DMS 273 (cell line): ENCODE measurements at regions not wholly inside any gene's neighbourhood (a gene's known extent, or its start where the extent isn't known, plus 50 kb on each side); places are given as distances from the start of the nearest gene placed in this dataset.
A peak's percentile ranks its signal among the peaks of the same experiment; 100 is the strongest.
"Not testable (repeated sequence)": the region's sequence is repeated elsewhere in the genome, so short reads cannot be mapped to it uniquely, and the experiment has no call there.

Source experiments
- DNase-seq: peaks from one replicate; lab custom pipeline; 2025; ENCODE audit not compliant: unreplicated experiment; lab: John Stamatoyannopoulos, UW

DNA sequence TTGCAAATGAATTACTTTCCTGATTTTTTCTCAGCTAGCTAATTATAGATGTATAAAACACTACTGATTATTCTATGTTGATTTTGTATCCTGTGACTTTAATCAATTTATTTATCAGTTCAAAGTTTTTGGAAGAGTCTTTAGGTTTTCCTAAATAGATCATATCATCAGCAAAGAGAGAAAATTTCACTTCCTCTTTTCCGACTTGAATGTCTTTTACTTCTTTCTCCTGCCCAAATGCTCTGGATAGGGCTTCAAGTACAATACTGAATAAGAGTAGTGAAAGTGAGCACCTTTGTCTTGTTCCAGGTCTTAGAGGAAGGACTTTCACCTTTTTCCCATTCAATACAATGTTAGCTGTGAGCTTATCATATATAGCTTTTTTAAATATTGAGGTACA lies 417.9 kb downstream of the PDGFC start:
- DNase-seq: no peak

DNA sequence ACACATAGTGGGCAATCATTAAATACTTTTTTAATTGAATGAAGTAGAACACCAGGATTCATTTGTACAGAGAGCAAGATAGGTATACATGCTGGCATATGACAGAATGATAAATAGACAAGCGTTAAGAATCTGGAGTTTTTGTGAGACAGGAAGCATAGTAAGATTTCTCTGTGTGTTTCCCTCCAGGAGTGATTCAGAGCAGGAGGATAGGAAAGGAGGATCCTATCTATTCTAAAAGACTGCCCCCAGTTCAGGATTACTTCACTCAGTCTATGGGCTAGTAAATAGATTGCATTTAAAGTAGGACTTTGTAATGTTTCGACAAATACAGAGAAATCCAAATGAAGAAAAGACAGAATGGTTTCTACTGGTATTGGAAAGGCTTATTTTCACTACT lies 423.7 kb downstream of the PDGFC start:
- no peak for DNase-seq

DNA sequence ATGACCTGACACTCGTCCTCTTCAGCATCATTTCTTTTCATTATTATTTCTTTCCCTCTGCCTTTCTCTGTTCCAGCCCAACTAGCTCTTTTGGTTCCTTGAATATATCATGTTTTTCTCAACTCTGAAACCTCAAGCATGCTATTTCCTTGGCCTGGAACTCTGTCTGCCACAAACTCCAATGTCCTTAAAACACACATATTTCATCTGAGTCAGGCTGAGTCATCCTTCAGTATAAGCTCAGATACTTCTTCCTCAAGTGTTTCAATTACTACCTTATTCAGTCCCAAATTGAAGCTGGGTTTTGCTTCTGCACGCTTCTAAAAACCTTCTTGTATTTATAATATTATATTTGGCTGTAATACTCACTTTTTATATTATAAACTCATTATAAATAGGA lies 424.2 kb downstream of the PDGFC start:
- no peak for DNase-seq

DNA sequence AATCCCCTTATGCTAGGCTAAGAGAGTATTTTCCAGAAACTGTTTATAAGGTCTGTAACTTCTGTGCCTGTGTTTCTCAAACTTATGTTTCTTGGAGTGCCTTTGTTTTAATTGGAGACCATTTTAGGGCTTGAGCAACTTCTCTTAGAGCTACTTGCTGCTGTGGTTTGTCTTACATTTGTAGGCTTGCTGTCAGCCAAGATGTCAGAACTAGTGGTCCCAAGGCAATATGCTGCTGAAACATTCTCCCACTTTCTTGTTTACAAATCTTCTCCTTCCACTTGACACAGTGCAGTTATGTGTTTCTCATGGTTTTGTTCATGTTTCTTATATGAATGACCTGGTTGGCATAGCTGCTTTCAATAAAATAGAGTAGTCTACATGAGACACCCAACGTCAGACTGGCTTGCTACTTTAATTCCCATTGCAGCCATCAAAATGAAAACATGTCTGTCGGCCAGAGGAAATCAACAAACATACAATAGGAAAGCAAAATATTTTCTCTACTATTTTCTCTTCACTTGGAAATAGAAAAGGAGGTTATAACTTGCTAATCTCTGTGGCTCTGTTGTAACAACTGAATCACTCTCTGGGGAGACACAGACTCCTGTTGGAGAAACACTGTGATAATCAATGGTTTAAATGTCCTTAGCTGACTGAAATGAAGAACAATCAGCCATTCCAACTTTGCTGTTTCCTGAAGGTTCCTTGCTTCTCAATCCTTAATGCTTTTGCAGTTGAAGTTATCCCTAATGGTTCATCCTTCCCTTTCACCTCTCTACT lies 426.4 kb downstream of the PDGFC start:
- DNase-seq: no peak

DNA sequence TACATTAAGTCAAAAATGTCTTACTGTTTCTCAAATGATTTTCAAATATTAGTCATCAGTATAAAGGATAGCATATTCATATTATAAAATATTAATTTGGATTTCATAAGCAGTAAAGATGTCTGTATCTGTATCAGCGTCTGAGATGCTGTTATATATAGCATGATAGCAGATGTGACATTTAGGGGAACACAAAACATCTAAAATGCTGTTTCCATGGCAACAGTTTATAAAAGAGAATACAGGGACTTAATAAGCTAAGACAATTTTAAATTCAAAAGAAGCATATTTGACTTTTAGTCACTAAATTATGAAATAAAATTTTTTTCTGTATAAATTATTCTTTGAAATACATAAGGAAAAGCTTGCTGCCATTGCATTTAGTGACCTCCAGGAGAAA lies 432.2 kb downstream of the PDGFC start:
- DNase-seq: peak; percentile 1

DNA sequence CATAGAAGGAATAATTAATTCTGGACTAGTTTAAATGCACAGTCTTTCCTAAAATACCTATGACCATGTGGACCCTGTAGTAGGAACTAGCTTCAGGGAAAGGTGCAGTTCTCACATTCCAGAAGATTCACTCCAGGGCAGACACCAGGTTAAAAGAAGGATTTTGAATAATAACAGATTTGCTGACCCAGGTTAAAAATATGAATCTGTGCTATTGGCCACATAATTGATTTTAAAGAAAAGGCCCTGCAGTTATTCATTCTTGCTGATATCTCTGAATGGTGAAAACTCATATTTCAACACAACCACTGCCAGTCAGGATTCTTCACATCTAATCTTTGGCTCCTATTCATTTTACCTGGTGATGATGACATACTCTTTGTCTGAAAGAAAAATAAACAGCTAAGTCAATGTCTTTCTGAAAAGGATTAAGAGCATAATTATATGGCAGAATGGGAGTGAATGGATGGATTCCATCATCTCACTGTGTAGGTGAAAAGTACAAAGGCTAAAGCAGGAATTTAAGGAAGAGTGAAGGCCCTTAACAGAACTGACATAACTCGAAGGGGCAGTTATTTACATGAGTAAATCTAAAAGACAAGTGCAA lies 432.8 kb downstream of the PDGFC start:
- no peak for DNase-seq

DNA sequence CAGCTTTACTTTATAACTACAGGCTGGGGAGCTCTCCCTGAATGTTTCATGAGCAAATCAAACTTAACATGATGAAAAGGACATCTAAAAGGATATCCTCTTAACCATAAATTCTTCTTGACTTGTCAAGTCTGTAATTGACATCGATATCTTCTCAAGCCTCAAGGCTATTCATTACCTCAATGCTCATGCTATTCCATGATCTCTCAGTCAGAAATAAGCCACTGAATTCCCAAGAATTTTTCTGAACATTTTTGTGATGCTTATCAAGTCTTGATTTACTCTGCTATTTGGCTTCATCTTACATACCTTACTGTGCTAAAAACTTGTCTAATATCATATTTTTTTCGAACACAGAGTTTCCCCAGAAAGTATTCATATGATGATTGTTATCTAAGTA lies 433.4 kb downstream of the PDGFC start:
- no peak for DNase-seq

DNA sequence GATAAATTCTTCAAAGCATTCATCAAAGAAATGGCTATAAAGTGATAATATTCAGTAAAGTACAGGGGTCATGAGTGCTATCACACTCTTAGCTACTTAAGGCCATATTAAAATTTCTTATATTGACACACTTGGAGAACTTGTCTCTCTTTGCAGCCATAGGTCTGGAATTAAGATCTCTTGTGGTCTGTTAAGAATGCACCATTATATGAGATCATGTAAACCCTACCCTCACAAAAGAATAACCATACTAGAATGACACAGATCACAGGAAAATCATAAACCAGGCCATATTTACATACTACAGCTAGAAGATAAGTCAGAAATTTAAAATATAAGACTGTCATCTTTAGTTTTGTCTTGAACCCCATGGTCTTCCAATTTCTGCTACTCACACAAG lies 434.3 kb downstream of the PDGFC start:
- no peak for DNase-seq

DNA sequence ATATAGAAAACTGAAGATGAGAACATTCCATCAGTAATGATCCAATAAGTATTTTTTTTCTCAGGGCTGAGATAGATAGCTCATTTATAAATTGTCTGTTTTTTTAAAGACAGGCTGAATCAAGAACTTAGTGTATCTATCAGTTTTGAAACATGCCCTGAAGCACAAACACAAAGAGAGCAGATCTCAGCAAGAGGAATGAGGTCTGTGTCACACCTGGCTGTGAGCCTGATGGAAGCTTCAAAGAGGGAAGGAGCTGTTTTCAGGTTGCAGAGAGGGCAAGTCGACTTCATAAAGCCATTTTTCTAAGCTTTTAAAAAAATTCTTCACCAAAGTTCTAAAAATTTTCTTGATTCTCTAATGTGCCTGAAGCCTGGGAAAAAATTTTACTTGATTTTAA lies 434.9 kb downstream of the PDGFC start:
- no peak for DNase-seq

DNA sequence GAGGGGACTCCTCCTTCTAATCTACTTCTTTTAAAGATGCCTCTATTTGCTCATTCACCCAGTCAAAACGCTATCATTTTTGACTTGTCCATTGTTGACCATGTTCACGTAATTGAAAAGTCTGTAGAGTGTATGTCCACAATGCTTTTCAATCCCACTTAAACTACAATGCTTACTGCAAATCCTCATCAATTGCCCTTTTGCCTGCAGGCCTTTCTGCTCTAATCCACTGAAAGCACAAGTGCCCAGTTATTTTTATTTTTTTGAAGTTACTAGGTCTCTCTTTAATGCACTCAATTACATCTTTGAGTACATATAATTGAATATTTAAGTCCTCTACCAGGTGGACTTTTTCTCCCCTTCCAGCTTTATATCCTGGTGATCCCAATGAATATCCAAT lies 437.4 kb downstream of the PDGFC start:
- no peak for DNase-seq

DNA sequence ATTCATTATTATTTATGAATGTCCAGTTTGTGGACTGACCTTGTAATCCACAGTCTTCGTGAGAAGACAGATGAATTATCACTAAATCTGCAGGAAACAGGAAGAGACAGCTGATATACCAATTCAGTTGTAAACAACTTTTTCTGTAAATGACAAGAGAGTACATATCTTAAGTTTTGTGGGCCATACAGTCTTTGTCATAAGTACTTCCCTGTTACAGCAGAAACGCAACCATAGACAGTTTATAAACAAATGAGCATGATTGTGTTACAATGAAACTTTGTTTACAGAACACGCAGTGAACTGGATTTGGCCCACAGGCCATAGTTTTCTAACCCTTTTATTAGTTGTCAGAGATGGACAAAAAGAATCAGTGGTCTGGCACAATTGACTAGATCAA lies 443.4 kb downstream of the PDGFC start:
- no peak for DNase-seq

DNA sequence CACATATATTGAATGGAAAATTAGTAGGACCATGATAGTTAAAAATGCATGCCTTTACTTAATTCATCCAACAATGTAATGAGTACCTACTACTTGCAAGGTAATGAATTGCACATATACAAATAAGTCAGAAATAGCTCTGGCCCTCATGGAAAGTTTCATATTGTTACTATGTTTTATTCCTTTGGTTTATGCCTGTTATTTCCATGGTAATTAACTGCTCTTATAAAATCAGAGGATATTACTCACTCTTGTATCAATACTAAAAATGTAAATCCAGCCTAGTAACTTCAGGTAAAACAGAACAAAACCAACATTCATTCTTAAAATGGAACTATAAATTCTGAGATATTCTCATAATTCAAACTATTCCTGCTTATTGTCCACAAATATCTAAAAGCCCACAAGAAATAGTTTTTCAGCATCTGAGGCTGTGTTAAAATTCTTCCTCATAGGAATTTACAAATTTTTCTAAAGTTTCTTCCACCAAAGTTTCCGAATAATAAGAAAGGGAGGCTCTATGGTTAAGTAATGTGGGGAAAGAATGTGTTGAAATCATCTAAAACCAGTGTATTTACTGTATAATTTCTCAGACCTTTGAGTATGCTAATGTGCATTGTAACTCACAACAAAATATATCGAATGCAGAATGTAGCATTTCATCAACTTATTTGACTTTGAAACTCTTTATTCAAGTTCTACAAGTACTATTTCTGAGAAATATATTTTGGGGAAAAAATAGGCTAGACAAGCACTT lies 444.2 kb downstream of the PDGFC start:
- no peak for DNase-seq

DNA sequence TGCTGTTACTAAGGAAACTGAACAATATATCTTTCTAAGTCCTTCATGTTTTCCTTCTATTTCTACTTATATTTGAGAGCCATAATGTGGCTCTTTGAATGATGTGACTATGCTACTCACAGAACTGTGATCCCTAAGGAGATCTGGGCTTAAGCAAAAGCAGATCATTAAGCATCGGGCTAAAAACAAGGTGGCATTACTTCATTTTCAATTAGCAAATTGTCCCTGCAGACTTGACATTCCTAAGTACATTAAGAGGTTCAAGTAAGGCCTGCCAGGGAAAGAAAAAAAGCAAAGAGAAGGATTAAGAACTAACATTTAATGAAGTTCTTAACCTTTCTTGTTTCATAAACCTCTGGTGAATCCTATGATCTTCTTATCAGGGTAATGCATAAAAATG lies 447.6 kb downstream of the PDGFC start:
- DNase-seq: no peak

DNA sequence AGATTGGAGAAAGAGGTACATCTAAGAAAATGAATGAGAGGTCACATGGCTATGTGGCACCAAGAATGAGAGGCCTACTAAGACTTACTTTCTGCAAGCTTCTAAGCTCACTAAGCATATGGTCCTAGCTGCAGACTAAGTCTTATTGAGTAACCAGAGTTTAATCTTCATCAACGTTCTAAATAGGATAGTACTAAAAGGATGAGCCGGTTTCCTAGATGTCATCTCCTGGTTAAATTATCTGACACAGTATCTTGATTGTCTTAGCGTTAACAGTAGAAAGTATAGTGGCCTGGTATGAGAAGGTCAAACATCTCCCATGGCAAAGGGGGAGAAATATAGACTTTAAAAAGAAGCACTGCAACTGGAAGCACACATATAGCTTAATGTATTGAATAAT lies 448.1 kb downstream of the PDGFC start:
- no peak for DNase-seq

DNA sequence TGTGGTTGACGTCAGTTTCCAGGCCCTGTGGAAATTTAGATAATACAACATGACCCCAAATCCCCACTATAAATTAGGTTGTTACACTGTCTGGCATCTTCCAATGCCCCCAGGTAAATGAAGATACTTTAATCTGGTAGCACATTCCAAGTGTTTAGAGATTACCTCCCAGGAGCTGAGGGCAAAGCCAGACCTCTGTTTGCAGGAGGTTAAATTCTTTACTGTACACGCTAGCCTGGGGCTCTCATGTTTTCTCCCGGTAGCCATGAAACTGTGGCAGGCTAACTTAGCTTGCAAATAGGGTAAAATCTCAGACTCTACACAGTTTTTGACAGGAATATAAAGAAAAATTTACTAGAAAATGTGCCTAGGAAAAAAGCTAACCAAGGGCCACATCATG lies 450.0 kb downstream of the PDGFC start:
- no peak for DNase-seq

DNA sequence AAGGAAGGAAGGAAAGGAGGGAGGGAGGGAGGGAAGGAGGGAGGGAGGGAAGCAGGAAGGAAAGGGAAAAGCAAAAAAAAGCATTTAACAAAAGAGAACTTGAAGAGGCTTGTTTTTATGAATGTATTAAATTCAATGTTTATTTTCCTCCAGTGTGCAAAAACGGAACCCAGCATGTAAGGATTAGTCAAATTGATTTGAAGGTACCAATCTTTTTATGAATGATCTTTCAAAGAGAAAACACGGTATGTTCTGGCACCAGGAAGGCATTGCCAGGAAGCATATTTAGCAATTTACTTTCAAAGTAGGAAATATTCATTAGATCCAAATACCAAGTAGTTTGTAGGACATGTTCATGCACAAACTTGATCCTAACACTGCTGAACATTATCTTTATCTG lies 453.6 kb downstream of the PDGFC start:
- DNase-seq: no peak

DNA sequence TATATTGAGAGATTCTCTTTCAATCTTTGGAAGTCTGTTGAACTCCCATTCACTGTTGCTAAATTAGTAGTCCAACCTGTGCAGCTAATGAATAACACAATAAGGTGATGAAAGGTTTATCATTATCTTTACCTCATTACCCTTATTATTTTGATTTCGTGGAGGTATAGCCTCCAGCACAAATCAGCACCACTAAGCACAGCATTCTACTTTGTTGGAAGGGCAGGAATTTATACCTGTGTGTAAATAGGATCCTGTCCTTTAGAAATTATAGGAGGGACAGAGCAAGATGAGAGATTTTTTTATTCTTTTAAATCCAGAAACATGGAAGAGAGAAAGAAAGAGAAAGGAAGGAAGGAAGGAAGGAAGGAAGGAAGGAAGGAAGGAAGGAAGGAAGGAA lies 454.1 kb downstream of the PDGFC start:
- DNase-seq: no peak

DNA sequence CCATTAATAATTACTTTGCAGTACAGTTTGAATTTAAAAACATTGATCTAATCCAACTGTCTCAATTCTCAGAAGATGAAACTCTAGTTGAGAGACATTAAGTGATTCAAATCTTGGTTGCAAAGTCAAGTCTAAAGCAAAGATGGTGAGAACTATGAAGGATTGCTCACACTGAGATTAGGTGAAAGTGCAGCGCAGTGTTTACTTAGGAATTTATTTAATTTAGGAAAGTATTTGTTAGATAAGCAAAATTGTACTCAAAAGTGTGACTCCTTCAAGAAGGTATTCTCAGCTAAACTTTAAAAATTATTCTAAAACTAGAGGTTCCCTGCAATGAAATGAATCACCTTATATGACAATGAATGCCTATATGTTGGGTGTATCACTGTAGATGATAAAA lies 454.9 kb downstream of the PDGFC start:
- no peak for DNase-seq

DNA sequence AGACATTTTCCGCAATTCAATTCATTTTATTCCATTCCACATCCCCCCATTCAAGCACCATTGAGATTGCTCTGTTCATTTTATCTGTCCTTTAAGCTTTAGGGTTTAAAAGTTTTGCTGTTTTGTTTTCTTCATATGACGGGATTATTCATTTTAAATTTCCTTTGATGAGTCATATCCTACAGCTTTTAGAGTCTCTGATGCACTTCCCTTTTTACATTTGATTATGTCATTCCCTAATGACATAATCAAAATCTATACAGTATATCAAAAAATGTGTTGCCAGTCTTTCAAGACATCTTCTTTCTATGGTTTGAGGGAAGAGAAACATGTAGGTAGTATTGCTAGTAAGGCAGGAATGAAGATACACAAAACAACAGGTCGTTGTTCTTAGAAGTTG lies 456.3 kb downstream of the PDGFC start:
- no peak for DNase-seq

DNA sequence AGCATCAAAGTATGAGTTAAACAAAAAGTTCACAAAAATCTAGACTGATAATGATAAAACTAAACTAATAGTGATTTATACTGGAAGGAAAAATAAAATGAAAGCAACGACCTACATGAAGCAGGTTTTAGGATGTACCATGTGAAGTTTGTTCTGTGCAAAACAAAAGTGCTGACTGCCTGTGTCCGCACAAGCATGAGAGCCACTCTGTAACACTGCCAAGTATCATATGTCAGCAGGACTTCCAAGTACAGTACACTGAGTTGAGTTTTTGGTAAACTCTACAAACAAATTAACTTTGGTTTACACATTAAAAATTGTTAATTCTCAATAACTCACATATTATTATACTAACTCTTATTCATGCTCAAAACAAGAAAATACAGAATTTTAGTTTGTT lies 459.0 kb downstream of the PDGFC start:
- peak; percentile 28 for DNase-seq

DNA sequence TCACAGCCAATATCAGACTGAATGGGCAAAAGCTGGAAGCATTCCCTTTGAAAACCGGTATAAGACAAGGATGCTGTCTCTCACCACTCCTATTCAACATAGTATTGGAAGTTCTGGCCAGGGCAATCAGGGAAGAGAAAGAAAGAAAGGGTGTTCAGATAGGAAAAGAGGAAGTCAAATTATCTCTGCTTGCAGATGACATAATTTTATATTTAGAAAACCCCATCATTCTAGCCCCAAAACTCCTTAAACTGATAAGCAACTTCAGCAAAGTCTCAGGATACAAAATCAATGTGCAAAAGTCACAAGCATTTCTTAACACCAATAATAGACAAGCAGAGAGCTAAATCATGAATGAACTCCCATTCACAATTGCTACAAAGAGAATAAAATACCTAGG lies 461.7 kb downstream of the PDGFC start:
- not testable (repeated sequence) for DNase-seq

DNA sequence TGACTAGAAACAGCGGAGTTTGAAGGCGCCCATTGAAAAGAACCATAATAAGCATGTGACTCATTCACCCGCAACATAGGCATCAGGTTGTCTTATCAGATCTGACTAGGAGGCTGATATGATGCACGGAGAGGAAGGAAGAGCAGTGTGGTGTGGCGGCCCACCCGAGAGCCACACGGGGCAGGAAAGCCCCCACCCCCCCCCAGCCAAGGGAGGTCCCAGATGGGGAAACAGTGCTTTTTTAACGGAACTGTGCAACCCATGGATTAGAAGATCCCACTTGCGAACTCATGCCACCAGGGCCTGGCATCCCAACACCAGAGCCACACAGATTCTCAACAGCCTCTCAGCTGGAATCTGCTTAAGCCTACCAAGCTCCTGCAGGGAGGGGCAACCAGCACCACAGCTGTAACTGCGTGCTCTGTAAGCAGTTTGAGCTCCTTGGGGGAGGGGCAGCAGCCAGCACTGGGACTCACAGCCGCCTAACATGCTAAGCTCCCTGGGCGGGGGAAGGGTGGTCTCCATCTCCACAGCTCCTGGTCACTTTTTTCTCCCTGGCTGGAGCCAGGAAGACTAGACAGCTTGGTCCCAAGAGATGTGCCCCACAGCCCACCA lies 466.2 kb downstream of the PDGFC start:
- no peak for DNase-seq
